Left renal cortex interstitium (tissue), 4 donors: ENCODE measurements at regions not wholly inside any gene's neighbourhood (a gene's known extent, or its start where the extent isn't known, plus 50 kb on each side); places are given as distances from the start of the nearest gene placed in this dataset.

ENCODE experiments used
- DNase-seq, 4 donors: peaks; one replicate each; pipeline ENCODE4 v3.0.0-alpha.2; 2013; ENCODE audit warnings: low read depth in 4 of 4, low spot score in 2 of 4, missing footprints in 1 of 4

GRCh38 chr3:95934181-95934580 is 880.2 kb upstream of the EPHA6 start:
- no peak for DNase-seq

GRCh38 chr3:95939235-95939809 is 875.1 kb upstream of the EPHA6 start:
- DNase-seq, result no peak

- DNase-seq, result no peak
Observed at GRCh38 chr3:95965704-95966336, 848.6 kb upstream of the EPHA6 start.

- DNase-seq, result no peak
Observed at GRCh38 chr3:95971573-95971972, 842.8 kb upstream of the EPHA6 start.

- DNase-seq, result no peak
Observed at GRCh38 chr3:95994338-95994737, 820.1 kb upstream of the EPHA6 start.

- no peak for DNase-seq
Observed at GRCh38 chr3:96000966-96001365, 813.4 kb upstream of the EPHA6 start.

GRCh38 chr3:96007650-96008195 is 806.7 kb upstream of the EPHA6 start:
- DNase-seq, result no peak

- no peak for DNase-seq
Observed at GRCh38 chr3:96012939-96013338, 801.5 kb upstream of the EPHA6 start.

- no peak for DNase-seq
Observed at GRCh38 chr3:96017556-96017955, 796.8 kb upstream of the EPHA6 start.

GRCh38 chr3:96022676-96023075 is 791.7 kb upstream of the EPHA6 start:
- no peak for DNase-seq

- no peak for DNase-seq
Observed at GRCh38 chr3:96027718-96028117, 786.7 kb upstream of the EPHA6 start.

- no peak for DNase-seq
Observed at GRCh38 chr3:96039632-96040031, 774.8 kb upstream of the EPHA6 start.

- no peak for DNase-seq
Observed at GRCh38 chr3:96059301-96059700, 755.1 kb upstream of the EPHA6 start.

GRCh38 chr3:96069065-96069464 is 745.3 kb upstream of the EPHA6 start:
- no peak for DNase-seq

GRCh38 chr3:96070678-96071077 is 743.7 kb upstream of the EPHA6 start:
- no peak for DNase-seq

- no peak for DNase-seq
Observed at GRCh38 chr3:96071097-96071496, 743.3 kb upstream of the EPHA6 start.

GRCh38 chr3:96072226-96072625 is 742.2 kb upstream of the EPHA6 start:
- no peak for DNase-seq

GRCh38 chr3:96083610-96084009 is 730.8 kb upstream of the EPHA6 start:
- DNase-seq, result no peak

- no peak for DNase-seq
Observed at GRCh38 chr3:96086018-96086417, 728.4 kb upstream of the EPHA6 start.

- no peak for DNase-seq
Observed at GRCh38 chr3:96101006-96101560, 713.3 kb upstream of the EPHA6 start.

GRCh38 chr3:96106701-96107100 is 707.7 kb upstream of the EPHA6 start:
- DNase-seq, result no peak
